GM12865 (cell line): ENCODE measurements at regions not wholly inside any gene's neighbourhood (a gene's known extent, or its start where the extent isn't known, plus 50 kb on each side); places are given as distances from the start of the nearest gene placed in this dataset.
"Not testable (repeated sequence)": the region's sequence is repeated elsewhere in the genome, so short reads cannot be mapped to it uniquely, and the experiment has no call there.

Experiments used
- DNase-seq: peaks from one replicate; pipeline ENCODE4 v3.0.0; 2010; ENCODE audit warnings: low read depth
- H3K4me3 ChIP-seq: 2 replicates; pipeline ENCODE4 v1.5.1; 2011; ENCODE audit warnings: mild to moderate bottlenecking, low read depth, low read length, control low read depth
- CTCF ChIP-seq: IDR thresholded peaks from 2 replicates; pipeline ENCODE4 v1.5.1; 2011; ENCODE audit warnings: low read length, control low read depth, low read depth, inconsistent platforms; ENCODE audit not compliant: insufficient read depth; ENCODE audit errors: missing control alignments

- H3K4me3 ChIP-seq: no peak overlapping the region
- no peak for DNase-seq
- TF ChIP-seq CTCF: no peak
These were observed 161.0 kb downstream of the SKIDA1 start for GRCh38 chr10:21364196-21365114.

DNA sequence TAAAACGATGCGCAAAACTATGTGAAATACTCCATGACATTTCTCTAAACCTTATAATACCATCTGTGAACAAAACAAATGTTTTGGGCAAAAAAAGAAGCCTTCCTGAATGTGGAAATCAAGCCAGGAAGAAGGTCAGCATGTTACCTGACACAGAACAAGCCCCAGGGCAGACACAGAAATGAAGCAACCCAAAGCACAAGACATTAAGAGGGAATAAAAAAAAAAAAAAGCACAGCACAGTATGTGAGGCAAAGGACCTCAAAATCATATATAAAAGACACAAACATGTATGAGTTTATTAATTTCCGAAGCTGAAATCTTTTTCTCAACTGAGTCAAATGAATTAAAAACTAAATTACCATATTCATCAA, 161.8 kb downstream of the SKIDA1 start:
- TF ChIP-seq CTCF: no peak
- no peak overlapping the region for H3K4me3 ChIP-seq
- DNase-seq: no peak

GRCh38 chr10:21363092-21363730, 162.3 kb downstream of the SKIDA1 start:
- no peak for TF ChIP-seq CTCF
- H3K4me3 ChIP-seq: no peak overlapping the region
- DNase-seq: no peak

- no peak for TF ChIP-seq CTCF
- DNase-seq: no peak
- H3K4me3 ChIP-seq: no peak overlapping the region
These were observed 166.3 kb downstream of the SKIDA1 start for GRCh38 chr10:21359202-21359601.

DNA sequence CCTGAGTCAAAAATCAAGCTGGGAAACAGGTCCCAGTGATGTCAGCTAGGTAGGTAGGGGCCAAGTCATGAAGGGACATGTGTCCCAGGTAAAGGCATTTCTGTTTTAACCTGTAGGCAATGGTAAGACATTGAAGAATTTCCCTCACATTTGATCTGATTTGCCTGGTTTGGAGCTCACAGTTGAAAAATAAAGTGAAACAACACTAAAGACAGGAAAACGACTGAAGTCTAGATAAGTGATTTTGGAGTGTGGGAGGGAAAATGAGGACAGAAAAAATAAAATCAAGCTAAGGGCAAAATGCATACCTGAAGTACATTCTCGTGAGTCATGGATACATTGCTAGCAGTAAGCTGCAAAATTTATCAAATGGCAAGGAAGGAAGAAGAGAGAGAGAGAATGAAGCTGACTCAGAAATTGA, 169.9 kb downstream of the SKIDA1 start:
- DNase-seq: no peak
- no peak for TF ChIP-seq CTCF
- H3K4me3 ChIP-seq: no peak overlapping the region

- no peak for TF ChIP-seq CTCF
- DNase-seq: no peak
These were observed 172.6 kb downstream of the SKIDA1 start for GRCh38 chr10:21352886-21353285.

DNA sequence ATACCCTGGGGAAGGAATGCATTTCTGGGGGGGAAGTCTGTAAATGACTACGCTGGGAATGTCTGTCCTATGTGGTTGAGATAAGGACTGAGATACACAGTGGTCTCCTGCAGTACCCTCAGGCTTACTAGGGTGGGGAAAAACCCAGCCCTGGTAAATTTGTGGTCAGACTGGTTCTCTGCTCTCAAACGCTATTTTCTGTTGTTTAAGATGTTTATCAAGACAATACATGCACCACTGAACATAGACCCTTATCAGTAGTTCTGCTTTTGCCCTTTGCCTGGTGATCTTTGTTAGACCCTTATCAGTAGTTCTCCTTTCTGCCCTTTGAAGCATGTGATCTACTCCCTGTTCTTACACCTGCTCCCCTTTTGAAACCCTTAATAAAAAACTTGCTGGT, 173.9 kb downstream of the SKIDA1 start:
- H3K4me3 ChIP-seq, DNase-seq: not testable (repeated sequence)

More at GRCh38 chr10:21352886-21353285, 172.6 kb downstream of the SKIDA1 start:
- H3K4me3 ChIP-seq: no peak overlapping the region
